ENCODE measurements at regions not wholly inside any gene's neighbourhood (a gene's known extent, or its start where the extent isn't known, plus 50 kb on each side); places are given as distances from the start of the nearest gene placed in this dataset.

DNA sequence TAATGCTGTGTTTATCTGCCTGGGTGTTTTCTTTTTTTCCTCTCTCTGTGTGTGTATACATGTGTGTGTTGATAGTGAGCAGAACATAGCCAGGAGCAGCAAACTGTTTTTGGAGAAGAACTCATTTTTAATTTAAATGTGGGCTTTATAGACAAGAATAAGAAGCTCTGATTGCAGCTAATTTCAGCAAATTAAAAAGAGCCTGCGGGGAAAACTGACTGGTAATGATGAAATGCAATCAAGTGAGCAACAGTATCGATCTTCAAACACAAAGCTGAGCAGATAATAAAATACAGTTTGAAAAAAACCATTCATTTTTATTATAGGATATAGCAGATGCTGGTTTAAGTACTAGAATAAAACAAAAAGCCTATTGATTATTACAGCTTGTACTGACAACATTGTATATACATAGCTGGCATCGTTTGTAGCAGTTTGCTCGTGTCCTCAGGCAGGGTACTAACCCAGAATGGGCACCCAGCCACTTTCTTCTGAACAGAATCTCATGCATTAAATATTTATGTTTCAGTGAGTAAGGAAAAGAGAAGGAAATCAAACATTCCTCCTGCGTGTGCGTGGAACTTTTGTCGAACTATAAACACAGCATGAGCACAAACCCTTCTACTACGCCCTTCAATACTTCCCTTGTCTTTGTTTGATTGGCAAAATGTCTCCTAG, 73.5 kb upstream of the ZFP42 start:
- no peak for DNase-seq (ENCODE audit: low read depth)

DNA sequence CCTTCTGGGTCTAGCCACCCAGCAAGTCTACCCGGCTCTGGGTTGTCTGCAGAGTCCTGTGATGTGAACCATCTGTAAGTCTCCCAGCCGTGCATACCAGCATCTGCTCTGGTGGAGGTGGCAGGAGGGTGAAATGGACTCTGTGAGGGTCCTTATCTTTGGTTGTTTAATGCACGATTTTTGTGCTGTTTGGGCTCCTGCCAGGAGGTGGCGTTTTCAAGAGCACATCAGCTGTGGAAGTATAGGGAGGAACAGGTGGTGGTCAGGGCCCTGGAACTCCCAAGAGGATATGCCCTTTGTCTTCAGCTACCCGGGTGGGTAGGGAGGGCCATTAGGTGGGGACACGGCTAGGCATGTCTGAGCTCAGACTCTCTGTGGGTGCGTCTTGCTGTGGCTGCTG, 66.5 kb upstream of the ZFP42 start:
- no peak for DNase-seq (ENCODE audit: low read depth)

DNA sequence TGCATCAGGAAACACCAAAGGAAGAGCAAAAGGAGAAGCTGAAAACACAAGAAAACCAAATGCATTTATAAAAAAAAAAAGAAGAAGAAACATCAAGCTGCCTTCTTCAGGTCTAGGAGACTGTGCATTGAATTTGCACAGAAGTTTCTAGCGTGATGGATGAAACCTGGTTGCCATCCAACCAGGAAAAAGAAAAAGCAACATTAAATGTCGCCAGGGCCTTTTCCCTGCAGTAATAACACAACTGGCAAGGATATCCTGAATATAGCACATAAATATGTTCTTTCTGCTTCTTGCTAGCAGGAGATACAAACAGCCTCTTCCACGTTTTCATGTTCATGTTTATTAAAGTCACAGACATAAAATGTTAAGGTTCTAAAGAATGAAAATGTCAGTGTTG, 60.8 kb upstream of the ZFP42 start:
- no peak for DNase-seq (ENCODE audit: low read depth)

DNA sequence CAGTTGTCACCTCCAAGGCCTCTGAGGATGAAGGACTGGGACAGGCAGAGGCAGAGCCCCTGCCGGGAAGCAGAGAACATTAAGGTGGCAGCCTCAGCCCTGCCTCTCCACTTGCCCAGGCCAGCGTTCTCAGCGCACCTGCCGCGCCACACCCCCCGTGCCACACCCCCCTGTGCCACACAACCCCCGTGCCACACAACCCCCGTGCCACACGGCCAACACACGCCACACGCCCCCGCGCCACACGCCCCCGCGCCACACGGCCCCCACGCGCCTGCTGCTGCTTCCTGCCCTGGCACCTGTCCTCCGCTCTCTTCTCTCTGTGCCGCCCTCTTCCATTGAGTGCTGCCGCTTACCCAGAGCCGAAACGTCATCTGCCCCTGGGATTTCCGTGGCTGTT, 58.0 kb upstream of the ZFP42 start:
- no peak for DNase-seq (ENCODE audit: low read depth)

DNA sequence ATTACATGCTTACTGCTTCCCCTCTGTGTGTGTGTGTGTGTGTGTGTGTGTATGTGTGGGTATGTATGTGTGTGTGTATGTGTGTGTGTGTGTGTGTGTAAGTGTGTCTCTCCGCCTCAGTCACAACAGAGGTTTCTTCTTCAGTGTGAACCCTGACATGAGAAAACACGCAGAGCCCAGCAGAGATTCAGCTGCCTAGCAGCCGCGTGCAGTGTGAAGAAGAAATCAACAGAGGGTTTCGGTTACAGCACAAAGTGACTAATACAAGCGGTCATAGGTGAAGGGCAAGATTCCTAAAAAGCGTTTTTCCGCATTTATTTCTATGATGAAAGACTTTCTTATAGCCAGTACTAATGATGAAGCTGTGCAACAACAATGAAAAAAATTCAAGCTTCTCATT, 55.3 kb upstream of the ZFP42 start:
- DNase-seq (ENCODE audit: low read depth): no peak

DNA sequence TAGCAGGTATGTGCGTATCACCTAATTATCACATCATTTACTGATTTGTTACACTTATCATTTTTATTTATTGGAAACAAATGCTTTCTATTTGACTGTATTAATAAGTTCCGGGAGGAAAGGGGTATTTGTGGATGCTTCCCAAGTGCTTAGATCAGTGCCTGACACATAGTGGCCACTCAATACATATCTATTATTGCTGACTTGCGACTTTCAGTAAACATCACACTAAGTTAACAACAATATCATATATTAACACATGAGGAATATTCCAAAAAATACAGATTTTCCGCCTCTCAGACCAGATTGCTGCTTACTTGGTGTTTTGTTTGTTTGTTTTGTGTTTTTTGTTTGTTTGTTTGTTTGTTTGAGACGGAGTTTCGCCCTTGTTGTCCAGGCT, 52.6 kb upstream of the ZFP42 start:
- DNase-seq (ENCODE audit: low read depth): no peak

DNA sequence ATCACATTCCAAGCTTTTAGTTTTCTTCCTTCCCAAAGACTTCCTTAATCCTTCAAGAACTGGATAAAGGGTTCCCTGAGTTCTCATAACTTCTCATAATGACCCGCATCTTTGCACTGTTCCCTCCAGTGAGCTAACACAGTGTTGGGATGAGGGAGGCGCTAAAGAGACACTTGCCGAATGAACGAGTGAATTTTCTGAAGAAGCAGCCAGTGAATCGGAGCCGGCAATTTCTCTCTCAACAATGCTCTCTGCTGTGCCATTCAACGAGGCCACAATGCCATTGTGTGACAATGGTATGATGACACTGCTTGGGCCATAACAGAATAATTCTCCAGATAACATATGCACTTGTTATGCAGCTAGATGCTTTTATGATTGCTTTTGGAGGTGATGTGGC, 51.4 kb upstream of the ZFP42 start:
- DNase-seq (ENCODE audit: low read depth): no peak

Data from activated T-cell treated with anti-CD3 and anti-CD28 coated beads for 48 hours (primary cell).